ENCODE measurements at regions not wholly inside any gene's neighbourhood (a gene's known extent, or its start where the extent isn't known, plus 50 kb on each side); places are given as distances from the start of the nearest gene placed in this dataset.

DNA sequence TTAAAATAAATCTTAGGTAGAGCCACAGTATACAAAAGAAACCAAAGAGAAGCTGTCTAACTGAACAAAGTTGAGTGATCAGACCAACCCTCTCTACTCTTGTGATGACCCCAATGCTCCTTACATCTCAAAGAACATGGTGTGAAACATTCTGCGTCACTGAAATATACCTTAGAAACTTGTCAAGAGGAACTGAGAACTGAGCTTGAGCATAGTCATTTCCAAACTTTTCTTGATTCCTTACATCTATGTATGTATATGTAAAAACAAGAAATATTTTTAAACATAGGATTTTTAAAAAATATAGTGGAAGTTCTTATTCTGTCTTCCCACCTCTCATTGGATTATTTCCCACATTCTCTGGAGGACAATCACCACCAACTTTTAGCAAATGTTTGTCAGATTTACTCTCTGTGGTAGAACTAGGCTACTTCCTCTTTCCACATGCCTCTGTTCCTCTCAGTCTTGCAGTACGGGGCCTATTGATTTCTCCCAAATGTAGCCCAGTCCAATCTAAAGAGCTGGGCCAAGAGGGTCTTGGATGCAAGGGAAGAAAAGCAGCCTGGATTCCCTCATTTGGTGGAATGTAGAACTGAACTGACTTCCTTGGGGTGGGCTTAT lies 98.2 kb upstream of the HHIP start:
- ATAC-seq (ENCODE audit: low FRiP score) (no peak), DNase-seq (ENCODE audit: low spot score) (no peak)
- TF ChIP-seq, protein P1, sequence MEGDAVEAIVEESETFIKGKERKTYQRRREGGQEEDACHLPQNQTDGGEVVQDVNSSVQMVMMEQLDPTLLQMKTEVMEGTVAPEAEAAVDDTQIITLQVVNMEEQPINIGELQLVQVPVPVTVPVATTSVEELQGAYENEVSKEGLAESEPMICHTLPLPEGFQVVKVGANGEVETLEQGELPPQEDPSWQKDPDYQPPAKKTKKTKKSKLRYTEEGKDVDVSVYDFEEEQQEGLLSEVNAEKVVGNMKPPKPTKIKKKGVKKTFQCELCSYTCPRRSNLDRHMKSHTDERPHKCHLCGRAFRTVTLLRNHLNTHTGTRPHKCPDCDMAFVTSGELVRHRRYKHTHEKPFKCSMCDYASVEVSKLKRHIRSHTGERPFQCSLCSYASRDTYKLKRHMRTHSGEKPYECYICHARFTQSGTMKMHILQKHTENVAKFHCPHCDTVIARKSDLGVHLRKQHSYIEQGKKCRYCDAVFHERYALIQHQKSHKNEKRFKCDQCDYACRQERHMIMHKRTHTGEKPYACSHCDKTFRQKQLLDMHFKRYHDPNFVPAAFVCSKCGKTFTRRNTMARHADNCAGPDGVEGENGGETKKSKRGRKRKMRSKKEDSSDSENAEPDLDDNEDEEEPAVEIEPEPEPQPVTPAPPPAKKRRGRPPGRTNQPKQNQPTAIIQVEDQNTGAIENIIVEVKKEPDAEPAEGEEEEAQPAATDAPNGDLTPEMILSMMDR (IDR thresholded peaks at IDR 0.05) = no peak

DNA sequence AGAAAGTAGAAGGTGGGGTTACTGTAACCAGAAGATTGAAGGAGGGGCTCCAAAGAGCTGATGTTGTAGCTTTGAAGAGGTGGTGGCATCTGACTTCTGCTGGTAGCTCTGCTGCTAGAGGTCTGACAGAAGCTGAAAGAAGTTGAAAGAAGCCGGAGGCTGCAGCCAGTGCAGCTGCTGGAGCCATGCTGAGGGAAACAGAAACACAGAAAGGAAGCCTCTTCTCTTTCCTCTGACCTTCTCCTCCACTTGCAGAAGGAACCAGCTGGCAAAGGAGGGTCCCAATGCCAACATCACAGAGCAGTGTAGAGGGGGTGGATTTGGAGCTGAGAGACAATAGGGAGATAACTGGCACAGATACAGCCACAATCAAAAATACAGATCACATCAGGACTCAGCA lies 89.3 kb upstream of the HHIP start:
- DNase-seq (ENCODE audit: low spot score) (no peak), ATAC-seq (ENCODE audit: low FRiP score) (no peak)
- TF ChIP-seq, protein P1 (IDR thresholded peaks at IDR 0.05) = no peak

DNA sequence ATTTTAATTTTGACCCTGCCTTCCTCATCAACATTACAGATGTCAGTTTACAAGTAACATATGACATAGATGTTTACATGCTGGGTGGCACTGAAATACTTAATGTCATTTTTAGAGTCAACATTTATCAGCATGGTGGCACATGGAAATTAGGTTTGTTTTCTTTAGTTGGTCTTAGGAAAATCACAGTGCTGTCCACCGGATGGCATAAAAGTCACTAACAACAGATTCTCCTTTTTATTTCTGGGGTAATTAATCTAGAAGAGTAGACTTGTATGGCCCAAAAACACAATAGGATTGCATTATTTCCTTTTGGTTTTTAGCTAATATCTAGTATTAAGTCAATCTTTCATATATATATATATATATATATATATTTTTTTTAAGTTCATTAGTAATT lies 88.6 kb upstream of the HHIP start:
- TF ChIP-seq, protein P1 (IDR thresholded peaks at IDR 0.05) = no peak
- DNase-seq (ENCODE audit: low spot score) (no peak), ATAC-seq (ENCODE audit: low FRiP score) (no peak)

DNA sequence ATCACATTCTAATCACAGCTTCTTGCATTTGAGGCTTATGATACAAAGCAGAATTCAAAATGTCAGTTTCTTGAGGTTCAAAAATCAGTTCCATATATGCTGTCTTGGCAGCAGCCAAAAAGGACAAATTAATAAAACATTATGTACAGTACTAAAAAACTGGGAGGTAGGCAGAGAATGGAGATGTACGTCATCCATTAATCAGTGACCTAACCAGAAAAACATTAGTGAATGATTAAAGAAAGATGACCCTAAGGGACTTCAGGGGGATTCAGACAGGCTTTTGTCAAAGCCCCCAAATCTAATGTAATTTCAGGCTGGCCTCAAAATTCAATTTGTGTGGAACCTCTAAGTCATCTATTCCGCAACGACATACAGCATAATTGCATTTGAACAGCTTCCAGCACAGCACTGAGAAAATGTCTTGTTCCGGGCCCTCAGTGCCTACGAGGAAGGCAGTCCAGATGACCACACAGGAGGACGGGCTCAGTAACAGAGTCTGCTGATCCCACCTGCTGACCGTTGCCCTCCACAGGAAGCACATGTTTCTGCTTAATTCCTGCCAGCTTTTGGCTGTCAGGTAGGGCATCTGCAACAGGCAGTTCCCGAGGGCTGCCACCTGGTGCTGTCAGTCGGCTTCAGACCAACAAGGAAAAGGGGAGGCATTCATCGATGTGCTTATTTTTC lies 83.8 kb upstream of the HHIP start:
- TF ChIP-seq, protein P1 (IDR thresholded peaks at IDR 0.05) = no peak
- DNase-seq (ENCODE audit: low spot score) (no peak), ATAC-seq (ENCODE audit: low FRiP score) (no peak)

DNA sequence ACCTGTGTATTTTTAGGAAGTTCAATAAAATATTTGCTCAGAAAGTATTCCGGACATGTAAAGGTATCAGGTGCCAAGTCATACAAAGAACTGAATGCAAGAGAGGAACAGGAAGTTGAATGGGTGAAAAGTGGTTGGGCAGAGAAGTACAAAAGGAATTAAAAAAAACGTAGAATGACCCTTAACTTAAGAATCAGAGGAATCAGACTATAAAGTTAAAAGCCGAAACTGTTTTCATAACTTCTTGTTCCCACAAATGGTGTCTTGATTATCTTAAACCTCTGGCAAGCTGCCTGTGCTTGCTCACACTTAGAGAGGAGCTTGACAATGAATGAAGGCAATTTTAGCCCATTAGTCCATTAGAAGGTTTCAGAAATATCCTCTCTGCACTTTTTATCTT lies 81.6 kb upstream of the HHIP start:
- no peak for ATAC-seq (ENCODE audit: low FRiP score)
- no peak for DNase-seq (ENCODE audit: low spot score)
- TF ChIP-seq, protein P1 (IDR thresholded peaks at IDR 0.05) = no peak

DNA sequence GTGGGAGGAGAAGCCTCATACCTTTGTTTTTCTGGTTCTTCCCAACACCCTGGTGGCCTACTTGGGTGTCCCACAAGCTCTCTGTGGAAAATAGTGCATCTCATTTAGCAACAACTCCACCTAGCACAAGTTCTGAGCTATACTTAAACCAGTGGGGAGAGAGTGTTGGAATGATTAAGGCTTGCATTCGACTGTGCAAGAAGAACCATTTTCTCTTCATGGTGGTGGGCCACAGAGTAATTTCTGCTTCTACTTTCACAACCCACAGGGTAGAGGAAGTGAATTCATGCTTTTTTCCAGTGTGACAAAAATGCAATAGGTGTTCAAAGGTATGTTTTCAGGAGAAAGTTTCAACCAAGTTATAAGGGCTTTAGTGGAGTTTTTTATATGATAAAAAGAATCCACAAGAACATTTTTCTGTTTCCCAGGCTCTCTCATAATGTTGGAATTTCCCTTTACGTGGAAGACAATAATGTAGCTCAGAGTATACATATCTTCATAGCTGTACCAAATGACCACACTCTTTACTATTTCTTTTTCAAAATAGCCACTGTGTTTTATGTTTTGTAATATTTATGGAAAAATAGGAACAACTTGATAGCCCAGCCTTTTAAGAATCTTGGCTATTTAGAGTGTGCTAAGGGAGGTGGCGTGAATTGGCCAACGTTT lies 80.3 kb upstream of the HHIP start:
- TF ChIP-seq, protein P1 (IDR thresholded peaks at IDR 0.05) = no peak
- DNase-seq (ENCODE audit: low spot score) (no peak), ATAC-seq (ENCODE audit: low FRiP score) (no peak)

All from omental fat pad (tissue), 3 donors.